ENCODE measurements at regions not wholly inside any gene's neighbourhood (a gene's known extent, or its start where the extent isn't known, plus 50 kb on each side); places are given as distances from the start of the nearest gene placed in this dataset.
"Not testable (repeated sequence)": the region's sequence is repeated elsewhere in the genome, so short reads cannot be mapped to it uniquely, and the experiment has no call there.

DNA sequence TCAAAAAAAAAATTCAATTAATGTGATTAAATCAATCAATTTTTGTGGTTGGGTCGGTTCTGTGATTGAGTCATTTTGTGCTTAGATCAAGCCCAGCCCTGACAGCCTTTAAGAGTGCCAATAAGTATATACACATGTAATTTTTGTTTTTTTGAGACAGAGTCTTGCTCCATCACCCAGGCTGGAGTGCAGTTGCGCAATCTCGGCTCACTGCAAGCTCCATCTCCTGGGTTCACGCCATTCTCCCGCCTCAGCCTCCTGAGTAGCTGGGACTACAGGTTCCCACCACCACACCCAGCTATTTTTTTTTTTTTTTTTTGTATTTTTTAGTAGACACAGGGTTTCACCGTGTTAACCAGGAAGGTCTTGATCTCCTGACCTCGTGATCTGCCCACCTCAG lies 887.1 kb upstream of the ZNF722 start:
- TF ChIP-seq, protein P1, sequence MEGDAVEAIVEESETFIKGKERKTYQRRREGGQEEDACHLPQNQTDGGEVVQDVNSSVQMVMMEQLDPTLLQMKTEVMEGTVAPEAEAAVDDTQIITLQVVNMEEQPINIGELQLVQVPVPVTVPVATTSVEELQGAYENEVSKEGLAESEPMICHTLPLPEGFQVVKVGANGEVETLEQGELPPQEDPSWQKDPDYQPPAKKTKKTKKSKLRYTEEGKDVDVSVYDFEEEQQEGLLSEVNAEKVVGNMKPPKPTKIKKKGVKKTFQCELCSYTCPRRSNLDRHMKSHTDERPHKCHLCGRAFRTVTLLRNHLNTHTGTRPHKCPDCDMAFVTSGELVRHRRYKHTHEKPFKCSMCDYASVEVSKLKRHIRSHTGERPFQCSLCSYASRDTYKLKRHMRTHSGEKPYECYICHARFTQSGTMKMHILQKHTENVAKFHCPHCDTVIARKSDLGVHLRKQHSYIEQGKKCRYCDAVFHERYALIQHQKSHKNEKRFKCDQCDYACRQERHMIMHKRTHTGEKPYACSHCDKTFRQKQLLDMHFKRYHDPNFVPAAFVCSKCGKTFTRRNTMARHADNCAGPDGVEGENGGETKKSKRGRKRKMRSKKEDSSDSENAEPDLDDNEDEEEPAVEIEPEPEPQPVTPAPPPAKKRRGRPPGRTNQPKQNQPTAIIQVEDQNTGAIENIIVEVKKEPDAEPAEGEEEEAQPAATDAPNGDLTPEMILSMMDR (conservative IDR thresholded peaks at IDR 0.05; ENCODE audit: low read depth, low read length), result not testable (repeated sequence)
- not testable (repeated sequence) for TF ChIP-seq EZH2 (IDR thresholded peaks at IDR 0.05; ENCODE audit: borderline replicate concordance, low read depth, low read length, poor library complexity, severe bottlenecking)

Data from A673 (cell line).